K562 (cell line): ENCODE measurements at regions not wholly inside any gene's neighbourhood (a gene's known extent, or its start where the extent isn't known, plus 50 kb on each side); places are given as distances from the start of the nearest gene placed in this dataset.

Source experiments
- ATAC-seq: fragments of 200-7000 bp; cut with Tn5 transposase; 3 replicates; pipeline ENCODE4 v1.9.1; 2020; ENCODE audit warnings: moderate library complexity
- BruUV-seq: library from RNA; stranded (reverse); fragments of 400-500 nt; replicated peaks from 2 replicates; lab custom pipeline; 2021; lab: Mats Ljungman, UMichigan
- CTCF ChIA-PET: fragments of 300-600 bp; formaldehyde crosslinking; extraction: SDS; loops from one replicate; lab custom pipeline; 2021; ENCODE audit warnings: low intra/inter-chr PET ratio; lab: Yijun Ruan, JAX
- POLR2A ChIA-PET: fragments of 300-600, 350-650 bp; sonication (Branson Sonifier 250); formaldehyde crosslinking; extraction: SDS; loops from one replicate; lab custom pipeline; 2021; ENCODE audit warnings: antibody characterized with exemption, inconsistent platforms; lab: Yijun Ruan, JAX
- DNase-seq, 4 experiments: peaks; one replicate each; pipeline versions ENCODE4 v3.0.0 to v3.0.0-alpha.2; 2011 to 2018; ENCODE audit warnings: low spot score in 3 of 4, mixed read lengths in 3 of 4; ENCODE audit errors: extremely low read depth in 1 of 4
- FAIRE-seq: peaks from 2 replicates; lab custom pipeline; 2011; peaks lifted over from hg19 to GRCh38; lab: Jason Lieb, UNC
- H2AFZ ChIP-seq: 2 replicates; pipeline ENCODE4 v1.6.0; 2011; ENCODE audit warnings: low read depth, low read length, control low read depth, inconsistent platforms
- H3K27ac ChIP-seq: fragments of 200-600 bp; 3 replicates; pipeline ENCODE4 v1.8.0; 2011; ENCODE audit warnings: low read depth, mild to moderate bottlenecking, control low read depth, inconsistent platforms, low read length, moderate library complexity, mixed read lengths; ENCODE audit errors: extremely low read depth
- H3K27me3 ChIP-seq, 2 experiments: fragments of 300-600 bp in 1 of 2; 2 replicates in 1 of 2; 3 replicates in 1 of 2; pipeline versions ENCODE4 v1.6.0 to v1.8.0; 2011; ENCODE audit warnings: inconsistent platforms in 2 of 2, low read length in 2 of 2, mild to moderate bottlenecking in 1 of 2, mixed read lengths in 1 of 2, moderate library complexity in 1 of 2; ENCODE audit not compliant: control insufficient read depth in 2 of 2, insufficient read depth in 2 of 2
- H3K36me3 ChIP-seq: fragments of 300-600 bp; 3 replicates; pipeline ENCODE4 v1.8.0; 2011; ENCODE audit warnings: mild to moderate bottlenecking, low read length, inconsistent platforms; ENCODE audit not compliant: control insufficient read depth, insufficient read depth
- H3K4me1 ChIP-seq, 2 experiments: fragments of 200-600 bp in 1 of 2; replicated peaks in 1 of 2; 2 replicates in 1 of 2; 3 replicates in 1 of 2; pipeline versions ENCODE4 v1.5.1 to v1.8.0; 2011; ENCODE audit warnings: inconsistent platforms in 2 of 2, low read length in 2 of 2, mild to moderate bottlenecking in 1 of 2, mixed read lengths in 1 of 2, moderate library complexity in 1 of 2; ENCODE audit not compliant: control insufficient read depth in 2 of 2, insufficient read depth in 2 of 2
- H3K4me2 ChIP-seq: 2 replicates; pipeline ENCODE4 v1.6.1; 2011; ENCODE audit warnings: low read length, control low read depth, inconsistent platforms, mixed read lengths; ENCODE audit not compliant: insufficient read depth
- H3K4me3 ChIP-seq: fragments of 200-600 bp; sonication (generic), shearing (Covaris generic); 2 replicates; pipeline ENCODE4 v1.5.1; 2016; ENCODE audit warnings: control low read depth, inconsistent platforms
- H3K79me2 ChIP-seq: fragments of 200-600 bp; 3 replicates; pipeline ENCODE4 v1.8.0; 2011; ENCODE audit warnings: low read length, inconsistent platforms; ENCODE audit not compliant: control insufficient read depth, insufficient read depth
- H3K9ac ChIP-seq, 2 experiments: 2 replicates each; pipeline versions ENCODE4 v1.6.0 to v1.6.1; 2011; ENCODE audit warnings: low read depth in 2 of 2, low read length in 2 of 2, control low read depth in 1 of 2, inconsistent platforms in 1 of 2, mild to moderate bottlenecking in 1 of 2, mixed read lengths in 1 of 2; ENCODE audit not compliant: insufficient read depth in 1 of 2
- H3K9me1 ChIP-seq: one replicate; pipeline ENCODE4 v1.6.0; 2011; ENCODE audit warnings: inconsistent platforms, mild to moderate bottlenecking, low read length, moderate library complexity; ENCODE audit not compliant: control insufficient read depth, insufficient read depth
- H3K9me3 ChIP-seq: replicated peaks from 2 replicates; pipeline ENCODE4 v1.5.1; 2011; ENCODE audit warnings: low read depth, low read length, inconsistent platforms; ENCODE audit not compliant: control insufficient read depth, insufficient read depth
- H4K20me1 ChIP-seq: replicated peaks from 2 replicates; pipeline ENCODE4 v1.6.1; 2011; ENCODE audit warnings: low read length, inconsistent platforms, mixed read lengths; ENCODE audit not compliant: control insufficient read depth, insufficient read depth
- ATF3 ChIP-seq, 2 experiments: fragments of 450-650 bp in 1 of 2; sonication (generic) in 1 of 2; formaldehyde crosslinking in 1 of 2; IDR thresholded peaks in 1 of 2; conservative IDR thresholded peaks in 1 of 2; 2 replicates each; pipeline versions ENCODE4 v1.6.1 to v1.8.1; 2016 to 2023; ENCODE audit warnings: mild to moderate bottlenecking in 2 of 2, moderate library complexity in 2 of 2, inconsistent platforms in 1 of 2, missing genetic modification reagents in 1 of 2
- KLF1 ChIP-seq: fragments of 450-650 bp; IDR thresholded peaks from 2 replicates; pipeline ENCODE4 v1.6.1; 2016; ENCODE audit warnings: missing genetic modification characterization, missing compliant biosample characterization
- MLX ChIP-seq, 2 experiments: fragments of 450-650 bp in 1 of 2; sonication (generic) in 1 of 2; formaldehyde crosslinking; conservative IDR thresholded peaks; 2 replicates each; pipeline versions ENCODE4 v1.4.0 to v1.8.1; 2020 to 2022; ENCODE audit warnings: mild to moderate bottlenecking in 1 of 2, missing genetic modification reagents in 1 of 2
- MTA1 ChIP-seq: fragments of 450-650 bp; IDR thresholded peaks from 2 replicates; pipeline ENCODE4 v1.6.1; 2017; ENCODE audit warnings: borderline replicate concordance
- PRPF4 ChIP-seq: fragments of 200-400 bp; formaldehyde crosslinking; IDR thresholded peaks from one replicate; pipeline ENCODE4 v1.6.1; 2017; ENCODE audit warnings: low read length, low read depth, mild to moderate bottlenecking; ENCODE audit not compliant: insufficient read depth, poor library complexity, severe bottlenecking
- SETDB1 ChIP-seq: IDR thresholded peaks from one replicate; pipeline ENCODE4 v1.6.1; 2012; ENCODE audit warnings: low read length, control low read depth, inconsistent platforms
- ZKSCAN8 ChIP-seq: fragments of 200-800 bp; sonication (Bioruptor generic); IDR thresholded peaks from 2 replicates; pipeline ENCODE4 v1.6.1; 2016; ENCODE audit warnings: missing genetic modification characterization, missing compliant biosample characterization
- ZNF445 ChIP-seq: fragments of 250-450 bp; sonication (Bioruptor Pico); IDR thresholded peaks from 2 replicates; pipeline ENCODE4 v1.4.0; 2020; ENCODE audit warnings: low read depth, mild to moderate bottlenecking, moderate library complexity
- ZNF551 ChIP-seq: fragments of 250-450 bp; sonication (Bioruptor Pico); IDR thresholded peaks from 2 replicates; pipeline ENCODE4 v1.5.0; 2021; ENCODE audit warnings: mild to moderate bottlenecking, moderate library complexity
- WGBS: fragments of 100-300 bp; shearing (Covaris generic); methylation state at CpG from one replicate; pipeline ENCODE4 v1.1.6; 2016; ENCODE audit warnings: low coverage, mixed read lengths; ENCODE audit not compliant: insufficient coverage; ENCODE audit errors: missing lambda C conversion rate; 5-methylcytosine and 5-hydroxymethylcytosine counted together
- in situ Hi-C: fragments of 300-500 bp; cut with MboI; formaldehyde crosslinking; loops from 4 replicates; pipeline ENCODE4 v1.15.0; 2018; ENCODE audit warnings: inconsistent platforms, mixed read lengths
- intact Hi-C: fragments of 100-400 bp; cut with micrococcal nuclease; formaldehyde crosslinking; loops from 2 replicates; pipeline ENCODE4 v1.14.2; 2022

GRCh38 chr10:8911032-8911431, 856.5 kb downstream of the GATA3 start:
- BruUV-seq, result no TSS peak
- Histone ChIP-seq H3K4me2 (no peak overlapping the region), H3K9me3 (no peaks in the 10 kb centered on the region), H3K4me1 (no peaks in the 10 kb centered on the region), H3K27ac (no peak overlapping the region), H3K9me1 (no peaks in the 10 kb centered on the region)
- ATAC-seq, result no peak
- TF ChIP-seq ATF3 (IDR thresholded peaks at IDR 0.05) (no peak), ATF3 (CRISPR knock-in tag; conservative IDR thresholded peaks at IDR 0.05) (no peak), ZNF551 (no peak), MTA1 (no peak), ZKSCAN8 (CRISPR knock-in tag) (no peak), PRPF4 (no peak), MLX (CRISPR knock-in tag; conservative IDR thresholded peaks at IDR 0.05) (no peak), SETDB1 (no peak), ZNF445 (CRISPR knock-in tag) (no peak), KLF1 (tag) (no peak)
- TF ChIP-seq, all 486 proteins: peak for 0
- in situ Hi-C loops (loop anchor here (25.0 kb wide), 1 partner anchor 1049 kb away; no protein-coding TSS in a partner anchor), intact Hi-C loops (no loop called here)
- DNase-seq (no peak), FAIRE-seq (no peak)
- Histone ChIP-seq H4K20me1 (no peaks in the 10 kb centered on the region), H3K79me2 (no peaks in the 10 kb centered on the region), H3K36me3 (no peaks in the 10 kb centered on the region), H2AFZ (no peak overlapping the region), H3K4me3 (no peak overlapping the region), H3K27me3 (no peaks in the 10 kb centered on the region), H3K9ac (no peak overlapping the region)
- WGBS, result 0% methylated on average over 1 of the region's 1 CpG
- POLR2A ChIA-PET, result no interaction called here
- CTCF ChIA-PET, result no interaction called here
